ENCODE measurements at regions not wholly inside any gene's neighbourhood (a gene's known extent, or its start where the extent isn't known, plus 50 kb on each side); places are given as distances from the start of the nearest gene placed in this dataset.

DNA sequence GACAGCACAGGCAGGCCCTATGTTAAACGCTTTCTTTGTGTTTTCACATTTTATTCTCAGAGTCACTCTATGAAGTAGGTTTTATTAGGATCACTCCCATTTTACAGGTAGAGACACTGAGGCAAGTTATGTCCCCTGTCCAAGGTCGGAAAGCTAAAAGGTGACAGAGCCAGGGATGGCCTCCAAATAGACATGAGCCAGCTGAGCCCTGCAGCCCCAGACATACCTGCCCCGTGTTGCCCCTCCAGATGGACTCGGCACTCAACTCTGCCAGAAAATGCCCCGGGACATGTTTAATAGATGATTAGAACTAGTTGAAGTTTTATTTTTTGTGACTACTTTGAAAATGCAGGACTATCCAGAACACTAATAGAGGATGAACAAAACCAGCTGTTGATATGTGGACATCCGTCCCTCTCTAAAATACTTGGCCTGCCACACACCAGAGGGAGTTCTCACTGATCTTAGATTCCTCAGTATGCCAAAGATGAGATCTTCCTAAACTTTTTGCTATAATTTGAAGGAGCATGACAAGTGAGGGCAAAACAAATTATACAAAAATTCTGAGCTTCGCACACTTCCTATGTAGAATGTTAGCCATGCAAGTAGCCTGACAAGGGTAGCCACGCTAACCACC lies 258.6 kb upstream of the ADAMTS16 start:
- DNase-seq = no peak
- no peaks in the 10 kb centered on the region for H3K4me1 Mint-ChIP-seq (ENCODE audit: low read depth)
- CTCF ChIA-PET = no interaction called here

GRCh38 chr5:4882186-4882585 lies 257.9 kb upstream of the ADAMTS16 start:
- Mint-ChIP-seq H3K9me3 (peaks cover 2% of the 10 kb centered on the region), H3K4me1 (ENCODE audit: low read depth) (no peaks in the 10 kb centered on the region), H3K36me3 (ENCODE audit: low read depth) (no peaks in the 10 kb centered on the region), H3K4me3 (no peak overlapping the region), H3K27me3 (no peaks in the 10 kb centered on the region), H3K27ac (no peak overlapping the region)
- DNase-seq (no peak), ATAC-seq (no peak)
- TF ChIP-seq, protein P1, sequence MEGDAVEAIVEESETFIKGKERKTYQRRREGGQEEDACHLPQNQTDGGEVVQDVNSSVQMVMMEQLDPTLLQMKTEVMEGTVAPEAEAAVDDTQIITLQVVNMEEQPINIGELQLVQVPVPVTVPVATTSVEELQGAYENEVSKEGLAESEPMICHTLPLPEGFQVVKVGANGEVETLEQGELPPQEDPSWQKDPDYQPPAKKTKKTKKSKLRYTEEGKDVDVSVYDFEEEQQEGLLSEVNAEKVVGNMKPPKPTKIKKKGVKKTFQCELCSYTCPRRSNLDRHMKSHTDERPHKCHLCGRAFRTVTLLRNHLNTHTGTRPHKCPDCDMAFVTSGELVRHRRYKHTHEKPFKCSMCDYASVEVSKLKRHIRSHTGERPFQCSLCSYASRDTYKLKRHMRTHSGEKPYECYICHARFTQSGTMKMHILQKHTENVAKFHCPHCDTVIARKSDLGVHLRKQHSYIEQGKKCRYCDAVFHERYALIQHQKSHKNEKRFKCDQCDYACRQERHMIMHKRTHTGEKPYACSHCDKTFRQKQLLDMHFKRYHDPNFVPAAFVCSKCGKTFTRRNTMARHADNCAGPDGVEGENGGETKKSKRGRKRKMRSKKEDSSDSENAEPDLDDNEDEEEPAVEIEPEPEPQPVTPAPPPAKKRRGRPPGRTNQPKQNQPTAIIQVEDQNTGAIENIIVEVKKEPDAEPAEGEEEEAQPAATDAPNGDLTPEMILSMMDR (IDR thresholded peaks at IDR 0.05) = no peak
- intact Hi-C loops (cut with micrococcal nuclease) = no loop called here
- ChIA-PET POLR2A (no interaction called here), CTCF (interaction anchor here (0.8 kb wide), 1 partner anchor 59 kb away, joined by 3 read pairs; no protein-coding TSS in a partner anchor)

More for the DNA sequence above, 258.6 kb upstream of the ADAMTS16 start:
- Mint-ChIP-seq H3K4me3 (no peak overlapping the region), H3K9me3 (peaks cover 2% of the 10 kb centered on the region), H3K27ac (no peak overlapping the region), H3K27me3 (no peaks in the 10 kb centered on the region), H3K36me3 (ENCODE audit: low read depth) (no peaks in the 10 kb centered on the region)
- no peak for ATAC-seq
- TF ChIP-seq, protein P1 (IDR thresholded peaks at IDR 0.05) = no peak
- POLR2A ChIA-PET = no interaction called here
- intact Hi-C loops (cut with micrococcal nuclease) = no loop called here

- no peak overlapping the region for H3K4me3 Mint-ChIP-seq
- peaks cover 2% of the 10 kb centered on the region for H3K9me3 Mint-ChIP-seq
- no peaks in the 10 kb centered on the region for H3K27me3 Mint-ChIP-seq
- TF ChIP-seq, protein P1 (IDR thresholded peaks at IDR 0.05) = no peak
- H3K27ac Mint-ChIP-seq = no peak overlapping the region
- no peaks in the 10 kb centered on the region for H3K36me3 Mint-ChIP-seq (ENCODE audit: low read depth)
- CTCF ChIA-PET = no interaction called here
- POLR2A ChIA-PET = no interaction called here
- no peaks in the 10 kb centered on the region for H3K4me1 Mint-ChIP-seq (ENCODE audit: low read depth)
- intact Hi-C loops (cut with micrococcal nuclease) = no loop called here
- no peak for ATAC-seq
- no peak for DNase-seq
Measured at GRCh38 chr5:4883360-4883759, 256.8 kb upstream of the ADAMTS16 start.

GRCh38 chr5:4893063-4893744 lies 246.9 kb upstream of the ADAMTS16 start:
- TF ChIP-seq, protein P1 (IDR thresholded peaks at IDR 0.05) = no peak
- POLR2A ChIA-PET = no interaction called here
- H3K27ac Mint-ChIP-seq = no peak overlapping the region
- H3K9me3 Mint-ChIP-seq = peaks cover 2% of the 10 kb centered on the region
- intact Hi-C loops (cut with micrococcal nuclease) = no loop called here
- no peaks in the 10 kb centered on the region for H3K36me3 Mint-ChIP-seq (ENCODE audit: low read depth)
- CTCF ChIA-PET = interaction anchor here (1.1 kb wide), 1 partner anchor 17 kb away, joined by 3 read pairs; no protein-coding TSS in a partner anchor
- no peak overlapping the region for H3K4me3 Mint-ChIP-seq
- no peak for DNase-seq
- H3K4me1 Mint-ChIP-seq (ENCODE audit: low read depth) = no peaks in the 10 kb centered on the region
- no peaks in the 10 kb centered on the region for H3K27me3 Mint-ChIP-seq
- ATAC-seq = no peak

DNA sequence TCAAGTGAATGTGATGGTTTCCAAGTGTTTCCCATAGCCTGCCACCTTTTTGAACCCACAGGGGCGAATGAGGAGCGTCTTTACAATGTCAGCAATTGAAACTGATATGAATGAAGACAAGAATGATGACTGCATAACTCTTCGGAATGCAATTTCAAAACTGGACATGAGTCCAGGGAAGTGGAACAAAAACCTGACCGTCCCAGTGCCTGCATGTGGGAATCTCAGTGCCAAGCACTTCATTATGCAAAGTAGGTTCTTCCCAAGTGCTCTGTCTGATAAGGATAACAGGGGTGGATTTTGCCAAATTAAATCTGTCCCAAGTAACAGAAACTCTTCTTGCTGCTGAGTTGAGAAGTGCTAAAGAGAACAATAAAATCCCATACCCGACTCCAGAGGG lies 243.8 kb upstream of the ADAMTS16 start:
- ATAC-seq = no peak
- ChIA-PET CTCF (no interaction called here), POLR2A (no interaction called here)
- intact Hi-C loops (cut with micrococcal nuclease) = no loop called here
- Mint-ChIP-seq H3K9me3 (peaks cover 2% of the 10 kb centered on the region), H3K4me3 (no peak overlapping the region), H3K27ac (no peak overlapping the region), H3K27me3 (no peaks in the 10 kb centered on the region), H3K36me3 (ENCODE audit: low read depth) (no peaks in the 10 kb centered on the region), H3K4me1 (ENCODE audit: low read depth) (no peaks in the 10 kb centered on the region)
- TF ChIP-seq, protein P1 (IDR thresholded peaks at IDR 0.05) = no peak
- DNase-seq = no peak
